ENCODE measurements at regions not wholly inside any gene's neighbourhood (a gene's known extent, or its start where the extent isn't known, plus 50 kb on each side); places are given as distances from the start of the nearest gene placed in this dataset.

GRCh38 chr4:112905728-112906127 is 143.7 kb upstream of the ANK2 start:
- TF ChIP-seq POLR2AphosphoS5 (IDR thresholded peaks at IDR 0.05) (no peak), CTCF (IDR thresholded peaks at IDR 0.05) (no peak)

All from gastroesophageal sphincter (tissue), 3 donors.